ENCODE measurements at regions not wholly inside any gene's neighbourhood (a gene's known extent, or its start where the extent isn't known, plus 50 kb on each side); places are given as distances from the start of the nearest gene placed in this dataset.

DNA sequence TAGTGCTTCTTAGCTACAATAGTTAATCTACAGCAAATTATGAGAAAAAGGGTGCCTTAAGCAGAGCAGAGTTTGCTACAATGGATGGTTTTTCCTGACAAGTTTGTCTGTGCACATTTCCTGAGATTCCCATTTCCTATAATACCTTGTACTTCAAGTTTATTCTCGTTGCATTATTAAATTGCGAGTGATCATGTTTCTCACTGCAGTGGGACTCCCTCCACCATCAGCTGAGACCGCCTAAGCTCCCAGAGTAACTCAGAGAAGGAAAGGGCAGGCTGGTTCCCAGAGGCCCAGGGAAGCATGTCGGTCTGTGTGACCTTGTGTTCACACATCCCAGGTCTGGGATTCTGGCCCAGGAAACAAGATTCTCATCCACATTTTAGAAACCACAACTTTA, 162.1 kb downstream of the ARL4C start:
- TF ChIP-seq, protein P1, sequence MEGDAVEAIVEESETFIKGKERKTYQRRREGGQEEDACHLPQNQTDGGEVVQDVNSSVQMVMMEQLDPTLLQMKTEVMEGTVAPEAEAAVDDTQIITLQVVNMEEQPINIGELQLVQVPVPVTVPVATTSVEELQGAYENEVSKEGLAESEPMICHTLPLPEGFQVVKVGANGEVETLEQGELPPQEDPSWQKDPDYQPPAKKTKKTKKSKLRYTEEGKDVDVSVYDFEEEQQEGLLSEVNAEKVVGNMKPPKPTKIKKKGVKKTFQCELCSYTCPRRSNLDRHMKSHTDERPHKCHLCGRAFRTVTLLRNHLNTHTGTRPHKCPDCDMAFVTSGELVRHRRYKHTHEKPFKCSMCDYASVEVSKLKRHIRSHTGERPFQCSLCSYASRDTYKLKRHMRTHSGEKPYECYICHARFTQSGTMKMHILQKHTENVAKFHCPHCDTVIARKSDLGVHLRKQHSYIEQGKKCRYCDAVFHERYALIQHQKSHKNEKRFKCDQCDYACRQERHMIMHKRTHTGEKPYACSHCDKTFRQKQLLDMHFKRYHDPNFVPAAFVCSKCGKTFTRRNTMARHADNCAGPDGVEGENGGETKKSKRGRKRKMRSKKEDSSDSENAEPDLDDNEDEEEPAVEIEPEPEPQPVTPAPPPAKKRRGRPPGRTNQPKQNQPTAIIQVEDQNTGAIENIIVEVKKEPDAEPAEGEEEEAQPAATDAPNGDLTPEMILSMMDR (IDR thresholded peaks at IDR 0.05; ENCODE audit: low read depth, low read length, missing control alignments), result no peak
- no peak overlapping the region for H3K4me3 ChIP-seq (replicated peaks; ENCODE audit: low read depth, low read length)
- DNase-seq (ENCODE audit: extremely low read depth, low read depth), result no peak

DNA sequence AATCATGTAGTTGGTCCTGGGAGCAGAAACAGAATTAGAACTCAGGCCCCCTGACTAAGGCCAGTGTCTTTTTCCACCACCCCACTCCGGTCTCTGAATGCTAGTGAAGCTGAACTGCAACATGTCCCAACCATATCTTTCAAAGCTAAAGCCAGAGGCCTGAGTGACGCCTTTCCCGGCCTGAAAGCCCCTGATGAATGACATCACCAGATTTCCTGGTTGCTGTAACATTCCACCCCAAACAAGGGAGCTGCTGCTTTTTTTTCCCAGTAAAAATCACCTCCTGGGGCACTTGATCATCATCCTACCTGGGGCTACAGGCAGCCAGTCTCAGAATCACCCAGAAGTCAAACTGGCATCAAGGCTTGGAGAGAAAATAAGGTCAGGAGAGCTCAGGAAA, 162.7 kb downstream of the ARL4C start:
- no peak for DNase-seq (ENCODE audit: extremely low read depth, low read depth)
- TF ChIP-seq, protein P1 (IDR thresholded peaks at IDR 0.05; ENCODE audit: low read depth, low read length, missing control alignments), result no peak
- H3K4me3 ChIP-seq (replicated peaks; ENCODE audit: low read depth, low read length), result no peak overlapping the region

DNA sequence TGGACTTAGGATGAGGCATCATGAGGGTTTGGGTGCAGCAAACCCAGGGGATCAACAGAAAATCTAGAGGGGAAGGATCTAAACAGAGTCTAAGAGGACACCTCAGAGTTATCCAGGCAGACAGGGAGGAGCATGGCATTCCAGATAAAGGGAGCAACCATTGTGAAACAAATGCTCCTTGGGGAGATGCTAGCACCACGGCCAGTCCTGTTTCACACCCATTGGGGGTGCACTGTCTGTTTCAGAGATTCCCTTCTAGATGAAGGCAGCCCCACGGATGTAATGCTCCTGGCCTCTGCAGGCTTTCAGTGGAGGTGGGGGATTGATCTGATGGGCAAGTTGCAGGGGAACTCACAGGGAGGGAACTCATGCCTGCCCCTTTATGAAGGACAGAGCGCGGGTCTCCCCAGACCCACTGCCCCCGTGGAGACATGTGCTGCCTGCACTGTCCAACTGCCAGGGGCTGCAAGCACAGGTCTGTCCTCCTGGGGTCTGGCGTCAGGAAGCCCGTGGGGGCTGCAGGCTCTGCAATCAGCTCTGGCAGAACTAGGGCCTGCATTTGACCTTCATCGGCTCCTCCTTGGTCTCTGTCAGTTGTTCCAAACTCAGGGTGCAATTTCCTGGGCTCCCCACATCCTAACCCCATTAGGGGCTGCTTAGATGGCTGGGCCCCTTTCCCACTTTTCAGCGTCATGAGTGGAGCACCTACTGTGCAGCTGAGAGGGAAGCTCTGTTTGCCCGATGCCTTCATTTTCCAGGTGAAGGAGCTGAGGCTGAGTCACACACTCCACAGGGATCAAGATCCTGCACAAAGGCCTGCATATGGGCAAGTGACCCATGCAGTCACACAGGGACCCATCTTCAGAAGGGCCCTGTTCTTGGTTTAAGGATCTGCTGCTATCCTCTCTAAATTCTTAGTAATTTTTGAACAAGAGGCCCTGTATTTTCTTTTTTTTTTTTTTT, 163.4 kb downstream of the ARL4C start:
- no peak for DNase-seq (ENCODE audit: extremely low read depth, low read depth)
- TF ChIP-seq, protein P1 (IDR thresholded peaks at IDR 0.05; ENCODE audit: low read depth, low read length, missing control alignments), result no peak
- H3K4me3 ChIP-seq (replicated peaks; ENCODE audit: low read depth, low read length), result no peak overlapping the region

DNA sequence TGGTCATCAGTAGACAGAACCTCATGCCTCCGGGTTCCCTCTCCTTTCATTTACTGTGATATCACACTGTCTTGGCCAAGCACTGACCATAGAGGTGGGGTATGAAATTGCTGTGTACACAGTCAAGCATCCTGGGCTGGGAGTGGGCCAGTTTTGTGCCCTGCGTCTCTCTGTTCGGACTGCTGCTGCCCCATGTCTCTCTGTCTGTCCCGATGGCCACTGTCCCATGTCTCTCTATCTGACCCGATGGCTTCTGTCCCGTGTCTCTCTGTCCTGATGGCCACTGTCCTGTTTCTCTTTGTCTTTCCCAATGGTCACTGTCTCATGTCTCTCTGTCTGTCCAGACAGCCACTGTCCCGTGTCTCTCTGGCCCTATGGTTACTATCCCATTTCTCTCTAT, 164.9 kb downstream of the ARL4C start:
- no peak for DNase-seq (ENCODE audit: extremely low read depth, low read depth)
- TF ChIP-seq, protein P1 (IDR thresholded peaks at IDR 0.05; ENCODE audit: low read depth, low read length, missing control alignments), result no peak
- no peak overlapping the region for H3K4me3 ChIP-seq (replicated peaks; ENCODE audit: low read depth, low read length)

DNA sequence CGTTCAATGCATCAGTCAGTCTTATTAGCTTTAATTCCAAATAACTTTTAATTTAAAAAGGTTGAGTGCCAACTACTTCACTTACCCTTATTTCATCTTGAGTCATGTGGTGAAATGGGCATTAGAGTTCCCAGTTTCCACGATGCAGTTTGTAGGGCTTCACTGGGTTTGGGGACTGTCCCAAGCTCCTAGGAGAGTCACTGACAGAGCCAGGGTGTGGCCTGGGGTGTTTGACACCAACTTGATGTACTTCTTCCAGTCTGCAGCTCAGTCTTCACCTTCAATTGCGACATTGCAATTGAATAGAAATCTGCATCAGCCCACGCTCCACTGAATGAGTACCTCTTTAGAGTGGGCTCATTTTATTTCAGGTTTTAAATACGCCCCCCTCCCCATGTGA, 165.3 kb downstream of the ARL4C start:
- H3K4me3 ChIP-seq (replicated peaks; ENCODE audit: low read depth, low read length), result no peak overlapping the region
- DNase-seq (ENCODE audit: extremely low read depth, low read depth), result no peak
- TF ChIP-seq, protein P1 (IDR thresholded peaks at IDR 0.05; ENCODE audit: low read depth, low read length, missing control alignments), result no peak

DNA sequence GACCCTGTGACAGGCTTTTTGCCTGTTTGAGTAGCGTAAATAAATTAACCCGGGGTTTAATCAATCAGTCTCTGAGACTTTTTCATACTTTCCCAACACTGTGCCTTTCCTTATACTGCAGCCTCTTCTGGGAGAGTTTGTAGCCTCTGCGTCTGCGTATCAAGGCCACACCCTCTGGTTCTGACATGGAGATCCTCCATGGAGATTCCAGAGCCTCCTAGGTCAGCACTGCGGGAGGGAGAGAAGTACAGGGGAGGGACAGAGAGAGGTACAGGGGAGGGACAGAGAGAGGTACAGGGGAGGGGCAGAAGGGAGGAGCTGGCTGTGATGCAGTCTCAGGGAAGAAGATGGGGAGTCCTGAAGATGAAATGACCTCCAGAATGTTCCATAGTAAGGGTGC, 166.0 kb downstream of the ARL4C start:
- H3K4me3 ChIP-seq (replicated peaks; ENCODE audit: low read depth, low read length), result no peak overlapping the region
- TF ChIP-seq, protein P1 (IDR thresholded peaks at IDR 0.05; ENCODE audit: low read depth, low read length, missing control alignments), result no peak
- DNase-seq (ENCODE audit: extremely low read depth, low read depth), result no peak

Data from HFF-Myc (cell line).